ENCODE measurements at regions not wholly inside any gene's neighbourhood (a gene's known extent, or its start where the extent isn't known, plus 50 kb on each side); places are given as distances from the start of the nearest gene placed in this dataset.

GRCh38 chr4:64911846-64912245 is 502.6 kb upstream of the TECRL start:
- no peak overlapping the region for H3K27ac ChIP-seq (ENCODE audit: insufficient read depth, low read length)
- H3K23ac ChIP-seq (ENCODE audit: low read depth, low read length): no peak overlapping the region
- in situ Hi-C loops (cut with MboI; ENCODE audit: low sequenced_read_pairs): no loop called here
- TF ChIP-seq POLR2A (IDR thresholded peaks at IDR 0.05; ENCODE audit: low read depth, low read length): no peak
- TF ChIP-seq, protein P1, sequence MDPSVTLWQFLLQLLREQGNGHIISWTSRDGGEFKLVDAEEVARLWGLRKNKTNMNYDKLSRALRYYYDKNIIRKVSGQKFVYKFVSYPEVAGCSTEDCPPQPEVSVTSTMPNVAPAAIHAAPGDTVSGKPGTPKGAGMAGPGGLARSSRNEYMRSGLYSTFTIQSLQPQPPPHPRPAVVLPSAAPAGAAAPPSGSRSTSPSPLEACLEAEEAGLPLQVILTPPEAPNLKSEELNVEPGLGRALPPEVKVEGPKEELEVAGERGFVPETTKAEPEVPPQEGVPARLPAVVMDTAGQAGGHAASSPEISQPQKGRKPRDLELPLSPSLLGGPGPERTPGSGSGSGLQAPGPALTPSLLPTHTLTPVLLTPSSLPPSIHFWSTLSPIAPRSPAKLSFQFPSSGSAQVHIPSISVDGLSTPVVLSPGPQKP (IDR thresholded peaks at IDR 0.05; ENCODE audit: borderline replicate concordance, low read depth, low read length): no peak
- no peak for TF ChIP-seq CTCF (conservative IDR thresholded peaks at IDR 0.05; ENCODE audit: low read depth, low read length)
- no peak for TF ChIP-seq CEBPB (IDR thresholded peaks at IDR 0.05; ENCODE audit: low read depth, low read length)
- no peak for TF ChIP-seq MXI1 (IDR thresholded peaks at IDR 0.05; ENCODE audit: borderline replicate concordance, low read depth, low read length)
- TF ChIP-seq MAFK (IDR thresholded peaks at IDR 0.05; ENCODE audit: low read depth, low read length): no peak
- TF ChIP-seq RCOR1 (IDR thresholded peaks at IDR 0.05; ENCODE audit: insufficient replicate concordance, low read length): no peak
- no peak for TF ChIP-seq SMC3 (IDR thresholded peaks at IDR 0.05; ENCODE audit: low read depth, low read length)
- no peaks in the 10 kb centered on the region for H3K4me1 ChIP-seq (ENCODE audit: control insufficient read depth, insufficient read depth, low read length)
- ATAC-seq (ENCODE audit: low read depth): no peak
- no peak overlapping the region for H4K91ac ChIP-seq (ENCODE audit: insufficient read depth, low read depth, low read length)
- H2AFZ ChIP-seq (replicated peaks; ENCODE audit: low read length, poor library complexity): no peak overlapping the region
- H2BK20ac ChIP-seq (ENCODE audit: low read depth, low read length): no peak overlapping the region
- H3K18ac ChIP-seq (ENCODE audit: low read depth, low read length): no peak overlapping the region
- no peak for DNase-seq
- H3K36me3 ChIP-seq (ENCODE audit: control insufficient read depth, insufficient read depth, low read length): no peaks in the 10 kb centered on the region
- no peak overlapping the region for H2BK120ac ChIP-seq (ENCODE audit: low read depth, low read length)
- H3K4me2 ChIP-seq (ENCODE audit: low read depth, low read length): no peak overlapping the region
- no peaks in the 10 kb centered on the region for H4K20me1 ChIP-seq (ENCODE audit: insufficient read depth, low read length)
- H2BK15ac ChIP-seq (ENCODE audit: low read depth, low read length): no peak overlapping the region
- H4K8ac ChIP-seq (ENCODE audit: low read depth in 2 of 2, low read length in 2 of 2): no peak overlapping the region
- H3K56ac ChIP-seq (ENCODE audit: extremely low read depth, insufficient read depth, low read length): no peak overlapping the region
- H4K5ac ChIP-seq (ENCODE audit: low read depth, low read length): no peak overlapping the region
- no peak overlapping the region for H3K4me3 ChIP-seq (ENCODE audit: insufficient read depth, low read depth, low read length)
- WGBS, 2 experiments (ENCODE audit: extremely low coverage in 2 of 2, insufficient read length in 1 of 2): no CpG with 5 or more reads among the region's 2 CpGs
- no peak overlapping the region for H3K4ac ChIP-seq (ENCODE audit: low read depth, low read length)
- dilution Hi-C loops (cut with HindIII; ENCODE audit: low sequenced_read_pairs, unreplicated experiment): no loop called here
- H3K14ac ChIP-seq (replicated peaks; ENCODE audit: low read depth, low read length): no peak overlapping the region
- no peak overlapping the region for H3K9ac ChIP-seq (ENCODE audit: low read depth, low read length)
- no peak overlapping the region for H2AK5ac ChIP-seq (ENCODE audit: low read depth, low read length)
- intact Hi-C loops (cut with micrococcal nuclease): no loop called here
- no peaks in the 10 kb centered on the region for H3K79me1 ChIP-seq (ENCODE audit: low read depth in 1 of 2, low read length in 2 of 2)
- H3K27me3 ChIP-seq (ENCODE audit: control insufficient read depth, insufficient read depth, low read length): no peaks in the 10 kb centered on the region
- ChIA-PET CTCF (interaction anchor here (1.4 kb wide), 1 partner anchor 14 kb away, joined by 3 read pairs; no protein-coding TSS in a partner anchor), POLR2A (ENCODE audit: unreplicated experiment) (no interaction called here)
- no peaks in the 10 kb centered on the region for H3K9me3 ChIP-seq (ENCODE audit: control insufficient read depth, insufficient read depth, low read length)
- BruUV-seq (replicated peaks): no TSS peak
- H2BK5ac ChIP-seq (ENCODE audit: low read depth, low read length, poor library complexity, severe bottlenecking): no peak overlapping the region
- no peak overlapping the region for H2AK9ac ChIP-seq (replicated peaks; ENCODE audit: low read depth, low read length, poor library complexity)
- H3K9me1 ChIP-seq (ENCODE audit: insufficient read depth, low read length): no peaks in the 10 kb centered on the region

Data from IMR-90 (cell line).